HUDEP-2 (cell line): ENCODE measurements at regions not wholly inside any gene's neighbourhood (a gene's known extent, or its start where the extent isn't known, plus 50 kb on each side); places are given as distances from the start of the nearest gene placed in this dataset.

Experiments used
- DNase-seq, 76 experiments: peaks; one replicate each; lab custom pipeline; 2025; ENCODE audit not compliant: unreplicated experiment in 76 of 76; lab: John Stamatoyannopoulos, UW

- no peak for DNase-seq
These were observed 60.5 kb upstream of the IGF1 start for GRCh38 chr12:102540815-102541385.

- no peak for DNase-seq
These were observed 59.5 kb upstream of the IGF1 start for GRCh38 chr12:102539651-102540553.

- no peak for DNase-seq
These were observed 54.9 kb upstream of the IGF1 start for GRCh38 chr12:102535306-102535705.

GRCh38 chr12:102534899-102535298 is 54.5 kb upstream of the IGF1 start:
- DNase-seq = no peak

GRCh38 chr12:102533483-102534215 is 53.3 kb upstream of the IGF1 start:
- DNase-seq = no peak
